Lung microvascular endothelial cell (primary cell): ENCODE measurements at regions not wholly inside any gene's neighbourhood (a gene's known extent, or its start where the extent isn't known, plus 50 kb on each side); places are given as distances from the start of the nearest gene placed in this dataset.

Source experiments
- DNase-seq, 2 donors: peaks; one replicate each; pipeline versions ENCODE4 v3.0.0 to v3.0.0-alpha.2; 2010; ENCODE audit warnings: low read depth in 2 of 2

GRCh38 chr4:136855886-136856285, 676.4 kb downstream of the PCDH18 start:
- no peak for DNase-seq

- no peak for DNase-seq
Measured at GRCh38 chr4:136850446-136850845, 681.8 kb downstream of the PCDH18 start.

- no peak for DNase-seq
Measured at GRCh38 chr4:136847881-136848621, 684.2 kb downstream of the PCDH18 start.

GRCh38 chr4:136841526-136841925, 690.8 kb downstream of the PCDH18 start:
- no peak for DNase-seq

- no peak for DNase-seq
Measured at GRCh38 chr4:136838607-136839006, 693.7 kb downstream of the PCDH18 start.

GRCh38 chr4:136831553-136831952, 700.7 kb downstream of the PCDH18 start:
- DNase-seq: no peak

DNA sequence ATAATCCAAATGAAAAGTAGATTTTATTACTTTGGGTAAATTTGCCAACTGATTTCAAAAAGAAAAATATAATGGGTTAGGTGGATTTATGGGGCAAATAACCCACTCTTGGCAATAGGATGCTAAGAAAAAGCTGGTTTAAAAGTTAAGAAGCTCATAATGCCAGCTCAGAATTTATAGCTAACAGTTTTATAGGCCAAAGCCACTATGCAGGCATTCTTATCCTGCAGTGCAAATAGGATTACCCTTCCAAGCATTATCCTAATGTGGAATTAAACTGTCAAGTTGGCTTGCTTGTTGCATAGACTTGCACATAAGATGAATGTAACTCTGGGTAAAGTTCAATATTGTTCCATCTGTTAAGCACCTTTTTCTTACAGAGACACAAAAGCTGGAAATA, 703.0 kb downstream of the PCDH18 start:
- no peak for DNase-seq

GRCh38 chr4:136823020-136823419, 709.3 kb downstream of the PCDH18 start:
- DNase-seq: no peak

- no peak for DNase-seq
Measured at GRCh38 chr4:136818811-136819330, 713.4 kb downstream of the PCDH18 start.

- DNase-seq: no peak
Measured at GRCh38 chr4:136812100-136812880, 720.0 kb downstream of the PCDH18 start.

DNA sequence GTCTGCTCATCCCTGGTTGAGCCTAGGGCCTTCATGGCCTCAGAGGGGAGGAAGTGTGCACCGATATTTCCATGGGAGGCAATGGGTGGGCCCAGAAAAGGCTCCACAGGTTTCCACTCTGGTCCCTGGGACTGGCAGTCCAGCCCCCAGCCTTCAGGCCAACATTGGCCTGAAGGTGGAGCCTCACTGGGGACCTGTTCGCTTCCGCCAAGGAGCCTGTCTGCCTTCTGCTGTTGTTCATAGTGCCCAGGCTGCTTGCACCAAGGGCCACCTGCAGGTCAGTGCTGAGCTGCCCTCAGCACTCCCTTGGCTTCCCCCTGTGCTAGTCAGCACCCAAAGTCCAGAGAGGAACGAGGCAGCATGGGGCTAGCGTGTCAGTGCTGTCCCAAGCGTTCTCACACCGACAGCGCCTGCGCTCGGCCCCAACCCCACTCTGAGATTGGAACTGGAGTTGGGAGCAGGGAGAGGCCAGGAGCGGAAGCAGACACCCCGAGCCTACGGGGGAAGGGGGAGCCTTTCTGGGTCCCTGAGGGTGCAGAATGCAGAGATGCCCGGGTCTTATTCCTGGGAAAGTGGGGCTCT, 720.7 kb downstream of the PCDH18 start:
- DNase-seq: no peak

DNA sequence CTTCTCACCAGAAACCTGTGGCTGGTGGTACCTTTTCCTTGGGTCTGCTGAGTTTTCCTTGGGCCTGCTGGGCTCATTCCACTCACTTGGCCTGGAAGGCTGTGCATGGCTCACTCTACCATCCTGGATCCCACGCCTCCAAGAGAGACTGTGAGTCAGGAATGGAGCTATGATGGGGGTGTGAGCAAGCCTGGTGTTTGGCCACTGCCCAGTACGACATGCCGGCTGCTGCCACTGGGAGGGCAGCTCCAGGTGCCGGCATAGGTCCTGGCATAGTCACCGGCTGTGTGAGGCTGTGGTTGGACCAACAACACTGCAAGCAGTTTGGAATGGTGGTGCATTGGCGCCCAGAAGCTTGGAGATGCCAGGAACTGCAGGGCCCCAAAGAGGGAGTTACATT, 721.7 kb downstream of the PCDH18 start:
- DNase-seq: no peak

GRCh38 chr4:136806844-136807243, 725.5 kb downstream of the PCDH18 start:
- no peak for DNase-seq

- DNase-seq: no peak
Measured at GRCh38 chr4:136805617-136806016, 726.7 kb downstream of the PCDH18 start.

- DNase-seq: no peak
Measured at GRCh38 chr4:136803433-136803832, 728.9 kb downstream of the PCDH18 start.

DNA sequence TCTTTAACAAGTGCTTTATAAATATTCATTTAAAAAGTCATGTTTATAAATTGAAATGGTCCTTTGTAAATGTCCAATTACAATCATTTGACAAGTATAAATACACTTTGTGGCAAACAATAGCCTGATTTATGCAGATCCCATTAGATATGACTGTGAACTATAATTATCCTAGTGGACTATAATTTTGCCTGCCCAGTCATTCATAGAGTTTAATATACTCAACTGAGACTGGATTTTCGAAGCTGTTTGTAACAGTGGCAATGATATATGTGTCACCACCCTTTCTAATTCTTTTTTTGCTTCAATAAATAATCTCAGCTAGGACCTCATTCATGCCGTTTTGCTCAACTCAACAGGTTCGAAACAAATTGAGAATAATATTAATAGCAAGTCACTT, 732.0 kb downstream of the PCDH18 start:
- DNase-seq: no peak

DNA sequence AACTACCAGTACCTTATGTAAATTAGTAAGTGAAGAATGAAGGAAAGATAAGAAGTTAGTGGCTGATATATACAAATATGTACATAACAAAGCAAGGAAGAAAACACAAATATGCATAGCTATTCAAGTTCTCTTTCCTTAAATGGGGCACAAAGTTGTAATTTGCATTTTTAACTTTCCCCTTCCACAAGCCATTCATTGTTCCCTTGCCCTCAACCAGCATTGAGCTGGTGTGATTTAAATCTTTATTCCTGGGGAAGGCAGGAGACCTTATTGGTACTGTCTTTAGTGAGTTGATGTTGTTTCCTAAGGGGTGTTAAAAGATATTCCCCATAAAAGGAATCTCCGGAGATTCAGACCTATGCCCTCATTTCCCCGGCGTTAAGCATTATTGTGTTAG, 735.3 kb downstream of the PCDH18 start:
- no peak for DNase-seq

GRCh38 chr4:136793848-136794247, 738.4 kb downstream of the PCDH18 start:
- no peak for DNase-seq

- no peak for DNase-seq
Measured at GRCh38 chr4:136784326-136784725, 748.0 kb downstream of the PCDH18 start.

DNA sequence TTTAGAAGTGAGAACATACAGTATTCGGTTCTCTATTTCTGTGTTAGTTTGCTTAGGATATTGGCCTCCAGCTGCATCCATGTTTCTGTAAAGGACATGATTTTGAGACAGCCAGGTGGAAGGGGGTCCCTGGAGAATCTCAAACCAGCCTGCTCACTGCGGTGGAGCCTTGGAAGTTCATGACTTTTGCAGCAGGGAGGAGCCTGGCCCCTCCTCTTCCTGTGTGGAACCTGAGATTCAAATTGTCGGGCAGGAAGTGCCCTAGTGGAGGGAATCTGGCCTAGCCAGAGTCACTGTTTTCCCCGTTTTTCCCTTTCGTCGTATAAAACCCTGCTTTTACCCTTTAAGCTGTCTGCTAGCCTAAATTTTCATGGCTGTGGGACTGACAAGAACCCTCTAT, 762.6 kb downstream of the PCDH18 start:
- DNase-seq: no peak

DNA sequence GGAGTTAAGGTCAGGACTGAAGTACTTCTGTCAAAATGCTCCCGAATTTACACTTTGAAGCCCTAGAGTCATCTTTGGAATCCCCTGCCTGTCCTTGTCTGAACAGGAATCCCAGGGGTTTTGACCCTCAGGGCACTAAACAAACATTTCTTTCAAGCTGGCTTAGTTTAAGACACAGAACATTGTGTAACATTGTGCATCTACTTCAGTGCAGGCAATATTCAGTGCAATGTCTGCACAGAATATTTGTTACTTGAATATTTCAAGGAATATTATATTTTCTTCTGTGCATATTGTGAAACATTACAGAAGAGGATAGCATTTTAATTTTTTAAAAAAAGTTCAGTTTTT, 763.4 kb downstream of the PCDH18 start:
- DNase-seq: no peak

DNA sequence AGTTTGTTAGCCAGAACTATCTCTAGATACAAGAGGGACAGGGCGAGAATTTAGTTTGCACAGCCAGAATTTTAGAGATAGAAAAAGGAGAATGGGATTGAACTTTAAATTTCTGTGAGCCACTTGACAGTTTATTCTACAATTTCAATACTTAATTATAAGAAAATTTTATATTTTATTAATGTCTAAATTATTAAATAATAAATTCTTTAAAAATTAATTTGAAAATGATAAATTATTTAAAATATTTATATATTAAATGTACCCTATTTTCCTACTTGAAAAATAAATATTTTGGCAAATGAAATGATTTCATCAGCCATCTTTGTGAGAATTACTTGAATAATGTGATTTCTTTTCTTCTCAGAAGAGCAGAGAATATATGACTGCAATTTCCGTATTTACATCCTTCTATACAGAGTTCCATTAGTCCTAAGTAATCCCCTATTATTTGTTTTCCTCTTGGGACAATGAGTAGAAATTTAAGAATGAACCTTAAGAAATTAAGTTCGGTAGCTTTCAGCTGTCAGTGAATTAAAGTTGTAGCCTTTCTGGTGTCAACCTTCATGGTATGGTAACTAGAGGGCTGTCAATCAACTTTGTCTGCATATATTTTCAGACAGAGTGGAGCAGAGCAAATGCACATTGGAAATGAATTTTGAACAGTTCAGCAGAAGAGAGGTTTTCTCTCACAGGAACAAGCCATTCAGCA, 763.9 kb downstream of the PCDH18 start:
- no peak for DNase-seq
